Stimulated activated naive B cell treated with anti-CD40 and anti-IgM and Interleukin-4, amounts not matched to agents 10 μg/mL and 1 μg/mL and 100 μg/mL, for 72 hours (primary cell): ENCODE measurements at regions not wholly inside any gene's neighbourhood (a gene's known extent, or its start where the extent isn't known, plus 50 kb on each side); places are given as distances from the start of the nearest gene placed in this dataset.

Experiments used
- ATAC-seq, 2 donors: fragments of 150-1000 bp; cut with Tn5 transposase; replicated peaks; 2 replicates each; pipeline ENCODE4 v1.10.0; 2021; ENCODE audit warnings: moderate library complexity in 1 of 2
- DNase-seq: peaks from one replicate; pipeline ENCODE4 v3.0.0; 2021
- H3K27ac Mint-ChIP-seq: one replicate; pipeline ENCODE4 v1.8.0; 2022; ENCODE audit warnings: mild to moderate bottlenecking, mixed read lengths
- H3K27me3 Mint-ChIP-seq, 2 donors: one replicate each; pipeline ENCODE4 v1.8.0; 2022; ENCODE audit warnings: mixed read lengths in 2 of 2
- H3K36me3 Mint-ChIP-seq, 2 donors: one replicate each; pipeline ENCODE4 v1.8.0; 2022; ENCODE audit warnings: mixed read lengths in 2 of 2, mild to moderate bottlenecking in 1 of 2
- H3K4me1 Mint-ChIP-seq, 2 donors: one replicate each; pipeline ENCODE4 v1.8.0; 2022; ENCODE audit warnings: mixed read lengths in 2 of 2, mild to moderate bottlenecking in 1 of 2
- H3K4me3 Mint-ChIP-seq, 2 donors: one replicate each; pipeline ENCODE4 v1.8.0; 2022; ENCODE audit warnings: mild to moderate bottlenecking in 2 of 2, mixed read lengths in 2 of 2, moderate library complexity in 1 of 2
- H3K9me3 Mint-ChIP-seq, 2 donors: one replicate each; pipeline ENCODE4 v1.8.0; 2022; ENCODE audit warnings: mixed read lengths in 2 of 2, mild to moderate bottlenecking in 1 of 2

- no peaks in the 10 kb centered on the region for H3K36me3 Mint-ChIP-seq
- peaks cover 4 to 18% of the 10 kb centered on the region in 2 donors for H3K27me3 Mint-ChIP-seq
- H3K4me1 Mint-ChIP-seq, result peaks cover 5 to 8% of the 10 kb centered on the region in 2 donors
- no peak overlapping the region for H3K4me3 Mint-ChIP-seq
- H3K27ac Mint-ChIP-seq, result no peak overlapping the region
- ATAC-seq (no peak), DNase-seq (no peak)
- no peaks in the 10 kb centered on the region for H3K9me3 Mint-ChIP-seq
Observed at GRCh38 chr6:113350461-113350860, 506.7 kb upstream of the MARCKS start.

GRCh38 chr6:113351173-113351834 lies 505.8 kb upstream of the MARCKS start:
- H3K27ac Mint-ChIP-seq, result no peak overlapping the region
- H3K27me3 Mint-ChIP-seq, result peaks cover 0 to 18% of the 10 kb centered on the region in 2 donors
- H3K36me3 Mint-ChIP-seq, result no peaks in the 10 kb centered on the region
- no peak overlapping the region for H3K4me3 Mint-ChIP-seq
- no peak for ATAC-seq
- peaks cover 5 to 8% of the 10 kb centered on the region in 2 donors for H3K4me1 Mint-ChIP-seq
- DNase-seq, result no peak
- no peaks in the 10 kb centered on the region for H3K9me3 Mint-ChIP-seq

- Mint-ChIP-seq H3K27me3 (peaks cover 0 to 22% of the 10 kb centered on the region in 2 donors), H3K4me1 (peaks cover 5 to 8% of the 10 kb centered on the region in 2 donors), H3K4me3 (no peak overlapping the region), H3K27ac (no peak overlapping the region), H3K36me3 (no peaks in the 10 kb centered on the region), H3K9me3 (no peaks in the 10 kb centered on the region)
- DNase-seq, result no peak
- ATAC-seq, result no peak
Observed at GRCh38 chr6:113352029-113352801, 504.9 kb upstream of the MARCKS start.

GRCh38 chr6:113352831-113353230 lies 504.3 kb upstream of the MARCKS start:
- no peaks in the 10 kb centered on the region for H3K36me3 Mint-ChIP-seq
- H3K4me3 Mint-ChIP-seq, result no peak overlapping the region
- peaks cover 5 to 22% of the 10 kb centered on the region in 2 donors for H3K27me3 Mint-ChIP-seq

GRCh38 chr6:113353392-113353791 lies 503.8 kb upstream of the MARCKS start:
- DNase-seq (no peak), ATAC-seq (no peak)
- H3K4me3 Mint-ChIP-seq, result no peak overlapping the region
- H3K36me3 Mint-ChIP-seq, result no peaks in the 10 kb centered on the region
- no peaks in the 10 kb centered on the region for H3K9me3 Mint-ChIP-seq
- peaks cover 5 to 8% of the 10 kb centered on the region in 2 donors for H3K4me1 Mint-ChIP-seq
- H3K27ac Mint-ChIP-seq, result no peak overlapping the region
- H3K27me3 Mint-ChIP-seq, result peaks cover 6 to 22% of the 10 kb centered on the region in 2 donors

More at GRCh38 chr6:113352831-113353230, 504.3 kb upstream of the MARCKS start:
- DNase-seq, result no peak
- no peak for ATAC-seq
- H3K4me1 Mint-ChIP-seq, result peaks cover 5 to 8% of the 10 kb centered on the region in 2 donors
- no peak overlapping the region for H3K27ac Mint-ChIP-seq
- H3K9me3 Mint-ChIP-seq, result no peaks in the 10 kb centered on the region

- Mint-ChIP-seq H3K9me3 (no peaks in the 10 kb centered on the region), H3K4me1 (peaks cover 5 to 8% of the 10 kb centered on the region in 2 donors), H3K27ac (no peak overlapping the region), H3K36me3 (no peaks in the 10 kb centered on the region), H3K27me3 (peaks cover 6 to 22% of the 10 kb centered on the region in 2 donors), H3K4me3 (no peak overlapping the region)
- DNase-seq (no peak), ATAC-seq (no peak)
Observed at GRCh38 chr6:113354204-113354895, 502.8 kb upstream of the MARCKS start.

- H3K4me3 Mint-ChIP-seq, result no peak overlapping the region
- no peak for ATAC-seq
- peaks cover 5 to 6% of the 10 kb centered on the region in 2 donors for H3K4me1 Mint-ChIP-seq
- no peak for DNase-seq
- no peaks in the 10 kb centered on the region for H3K9me3 Mint-ChIP-seq
- H3K27me3 Mint-ChIP-seq, result peaks cover 6 to 22% of the 10 kb centered on the region in 2 donors
- H3K36me3 Mint-ChIP-seq, result no peaks in the 10 kb centered on the region
- H3K27ac Mint-ChIP-seq, result no peak overlapping the region
Observed at GRCh38 chr6:113356139-113356538, 501.0 kb upstream of the MARCKS start.

- DNase-seq (no peak), ATAC-seq (no peak)
- Mint-ChIP-seq H3K4me1 (no peaks in the 10 kb centered on the region), H3K27ac (no peak overlapping the region), H3K9me3 (no peaks in the 10 kb centered on the region), H3K27me3 (peaks cover 6 to 15% of the 10 kb centered on the region in 2 donors), H3K4me3 (no peak overlapping the region), H3K36me3 (no peaks in the 10 kb centered on the region)
Observed at GRCh38 chr6:113357041-113357440, 500.1 kb upstream of the MARCKS start.

GRCh38 chr6:113358063-113358583 lies 499.0 kb upstream of the MARCKS start:
- H3K4me1 Mint-ChIP-seq, result peaks cover 2 to 5% of the 10 kb centered on the region in 2 donors
- no peaks in the 10 kb centered on the region for H3K36me3 Mint-ChIP-seq
- ATAC-seq (no peak), DNase-seq (no peak)
- peaks cover 6 to 8% of the 10 kb centered on the region in 2 donors for H3K27me3 Mint-ChIP-seq
- H3K9me3 Mint-ChIP-seq, result no peaks in the 10 kb centered on the region
- no peak overlapping the region for H3K27ac Mint-ChIP-seq
- H3K4me3 Mint-ChIP-seq, result no peak overlapping the region

- no peak for ATAC-seq
- Mint-ChIP-seq H3K9me3 (no peaks in the 10 kb centered on the region), H3K36me3 (no peaks in the 10 kb centered on the region), H3K27ac (no peak overlapping the region), H3K4me1 (peaks cover 2 to 5% of the 10 kb centered on the region in 2 donors), H3K4me3 (no peak overlapping the region), H3K27me3 (peaks cover 4 to 6% of the 10 kb centered on the region in 2 donors)
- no peak for DNase-seq
Observed at GRCh38 chr6:113359155-113360140, 497.7 kb upstream of the MARCKS start.

GRCh38 chr6:113361014-113361645 lies 496.0 kb upstream of the MARCKS start:
- H3K4me1 Mint-ChIP-seq, result peaks cover 2 to 5% of the 10 kb centered on the region in 2 donors
- no peak overlapping the region for H3K27ac Mint-ChIP-seq
- H3K36me3 Mint-ChIP-seq, result no peaks in the 10 kb centered on the region
- no peak for DNase-seq
- H3K27me3 Mint-ChIP-seq, result peaks cover 4 to 6% of the 10 kb centered on the region in 2 donors
- H3K9me3 Mint-ChIP-seq, result no peaks in the 10 kb centered on the region
- no peak overlapping the region for H3K4me3 Mint-ChIP-seq
- ATAC-seq, result no peak

- Mint-ChIP-seq H3K4me3 (no peak overlapping the region), H3K36me3 (no peaks in the 10 kb centered on the region), H3K27me3 (peaks cover 0 to 5% of the 10 kb centered on the region in 2 donors)
Observed at GRCh38 chr6:113362301-113363047, 494.7 kb upstream of the MARCKS start.

More at GRCh38 chr6:113362301-113363047, 494.7 kb upstream of the MARCKS start:
- DNase-seq (no peak), ATAC-seq (peak in 1 of 2 donors; percentile 29)
- Mint-ChIP-seq H3K27ac (no peak overlapping the region), H3K4me1 (peaks cover 2 to 5% of the 10 kb centered on the region in 2 donors), H3K9me3 (no peaks in the 10 kb centered on the region)
